ENCODE measurements at regions not wholly inside any gene's neighbourhood (a gene's known extent, or its start where the extent isn't known, plus 50 kb on each side); places are given as distances from the start of the nearest gene placed in this dataset.

DNA sequence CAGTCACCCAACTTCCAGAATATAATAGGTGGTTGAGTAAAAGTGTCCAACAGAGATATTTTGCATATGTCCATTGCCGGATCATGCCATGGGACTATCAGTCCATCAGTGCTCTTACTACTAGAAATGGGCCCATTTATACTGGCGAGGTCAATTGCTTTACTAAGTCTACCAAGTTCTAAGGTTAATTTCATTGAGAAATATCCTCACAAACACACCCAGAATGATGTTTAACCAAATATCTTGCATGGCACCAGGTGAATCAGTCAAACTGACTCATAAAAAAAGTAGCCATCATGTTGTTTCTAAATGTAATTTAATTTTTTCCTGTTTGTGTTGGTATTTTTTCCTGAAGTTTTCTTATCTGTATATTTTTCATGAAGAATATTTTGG is 1217.0 kb downstream of the RAPGEF2 start:
- TF ChIP-seq, protein P1, sequence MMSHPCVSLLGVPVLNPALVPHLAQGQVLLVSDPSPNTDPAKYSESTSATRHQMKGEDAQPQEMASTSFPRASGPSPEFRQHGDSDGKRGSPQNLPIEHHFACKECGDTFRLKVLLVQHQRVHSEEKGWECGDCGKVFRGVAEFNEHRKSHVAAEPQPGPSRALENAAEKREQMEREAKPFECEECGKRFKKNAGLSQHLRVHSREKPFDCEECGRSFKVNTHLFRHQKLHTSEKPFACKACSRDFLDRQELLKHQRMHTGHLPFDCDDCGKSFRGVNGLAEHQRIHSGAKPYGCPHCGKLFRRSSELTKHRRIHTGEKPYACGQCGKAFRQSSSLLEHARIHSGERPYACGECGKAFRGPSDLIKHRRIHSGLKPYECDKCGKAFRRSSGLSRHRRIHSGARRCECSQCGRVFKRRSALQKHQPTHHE (CRISPR knock-in tag; IDR thresholded peaks at IDR 0.05; ENCODE audit: borderline replicate concordance) = no peak
- TF ChIP-seq, protein P2, sequence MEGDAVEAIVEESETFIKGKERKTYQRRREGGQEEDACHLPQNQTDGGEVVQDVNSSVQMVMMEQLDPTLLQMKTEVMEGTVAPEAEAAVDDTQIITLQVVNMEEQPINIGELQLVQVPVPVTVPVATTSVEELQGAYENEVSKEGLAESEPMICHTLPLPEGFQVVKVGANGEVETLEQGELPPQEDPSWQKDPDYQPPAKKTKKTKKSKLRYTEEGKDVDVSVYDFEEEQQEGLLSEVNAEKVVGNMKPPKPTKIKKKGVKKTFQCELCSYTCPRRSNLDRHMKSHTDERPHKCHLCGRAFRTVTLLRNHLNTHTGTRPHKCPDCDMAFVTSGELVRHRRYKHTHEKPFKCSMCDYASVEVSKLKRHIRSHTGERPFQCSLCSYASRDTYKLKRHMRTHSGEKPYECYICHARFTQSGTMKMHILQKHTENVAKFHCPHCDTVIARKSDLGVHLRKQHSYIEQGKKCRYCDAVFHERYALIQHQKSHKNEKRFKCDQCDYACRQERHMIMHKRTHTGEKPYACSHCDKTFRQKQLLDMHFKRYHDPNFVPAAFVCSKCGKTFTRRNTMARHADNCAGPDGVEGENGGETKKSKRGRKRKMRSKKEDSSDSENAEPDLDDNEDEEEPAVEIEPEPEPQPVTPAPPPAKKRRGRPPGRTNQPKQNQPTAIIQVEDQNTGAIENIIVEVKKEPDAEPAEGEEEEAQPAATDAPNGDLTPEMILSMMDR (CRISPR knock-in tag; IDR thresholded peaks at IDR 0.05) = no peak
- no peak for TF ChIP-seq MAFK (conservative IDR thresholded peaks at IDR 0.05 in 1 of 2, IDR thresholded peaks at IDR 0.05 in 1 of 2; ENCODE audit: low read length in 2 of 2)
- TF ChIP-seq, protein P3, sequence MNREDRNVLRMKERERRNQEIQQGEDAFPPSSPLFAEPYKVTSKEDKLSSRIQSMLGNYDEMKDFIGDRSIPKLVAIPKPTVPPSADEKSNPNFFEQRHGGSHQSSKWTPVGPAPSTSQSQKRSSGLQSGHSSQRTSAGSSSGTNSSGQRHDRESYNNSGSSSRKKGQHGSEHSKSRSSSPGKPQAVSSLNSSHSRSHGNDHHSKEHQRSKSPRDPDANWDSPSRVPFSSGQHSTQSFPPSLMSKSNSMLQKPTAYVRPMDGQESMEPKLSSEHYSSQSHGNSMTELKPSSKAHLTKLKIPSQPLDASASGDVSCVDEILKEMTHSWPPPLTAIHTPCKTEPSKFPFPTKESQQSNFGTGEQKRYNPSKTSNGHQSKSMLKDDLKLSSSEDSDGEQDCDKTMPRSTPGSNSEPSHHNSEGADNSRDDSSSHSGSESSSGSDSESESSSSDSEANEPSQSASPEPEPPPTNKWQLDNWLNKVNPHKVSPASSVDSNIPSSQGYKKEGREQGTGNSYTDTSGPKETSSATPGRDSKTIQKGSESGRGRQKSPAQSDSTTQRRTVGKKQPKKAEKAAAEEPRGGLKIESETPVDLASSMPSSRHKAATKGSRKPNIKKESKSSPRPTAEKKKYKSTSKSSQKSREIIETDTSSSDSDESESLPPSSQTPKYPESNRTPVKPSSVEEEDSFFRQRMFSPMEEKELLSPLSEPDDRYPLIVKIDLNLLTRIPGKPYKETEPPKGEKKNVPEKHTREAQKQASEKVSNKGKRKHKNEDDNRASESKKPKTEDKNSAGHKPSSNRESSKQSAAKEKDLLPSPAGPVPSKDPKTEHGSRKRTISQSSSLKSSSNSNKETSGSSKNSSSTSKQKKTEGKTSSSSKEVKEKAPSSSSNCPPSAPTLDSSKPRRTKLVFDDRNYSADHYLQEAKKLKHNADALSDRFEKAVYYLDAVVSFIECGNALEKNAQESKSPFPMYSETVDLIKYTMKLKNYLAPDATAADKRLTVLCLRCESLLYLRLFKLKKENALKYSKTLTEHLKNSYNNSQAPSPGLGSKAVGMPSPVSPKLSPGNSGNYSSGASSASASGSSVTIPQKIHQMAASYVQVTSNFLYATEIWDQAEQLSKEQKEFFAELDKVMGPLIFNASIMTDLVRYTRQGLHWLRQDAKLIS (CRISPR knock-in tag; IDR thresholded peaks at IDR 0.05) = no peak
